OCI-LY3 (cell line): ENCODE measurements at regions not wholly inside any gene's neighbourhood (a gene's known extent, or its start where the extent isn't known, plus 50 kb on each side); places are given as distances from the start of the nearest gene placed in this dataset.
A peak's percentile ranks its signal among the peaks of the same experiment; 100 is the strongest.

Experiments
- H2AFZ ChIP-seq: fragments of 200-600, 300-600 bp; shearing (Covaris generic); 2 replicates; pipeline ENCODE4 v1.6.0; 2014; ENCODE audit warnings: antibody characterized with exemption, low read depth, low read length
- H3K27ac ChIP-seq: fragments of 200-600, 300-600 bp; sonication (generic); 2 replicates; pipeline ENCODE4 v1.5.1; 2014; ENCODE audit warnings: mild to moderate bottlenecking, low read length, moderate library complexity, mixed read lengths
- H3K27me3 ChIP-seq: fragments of 200-600, 300-600 bp; sonication (generic); 2 replicates; pipeline ENCODE4 v1.6.1; 2014; ENCODE audit warnings: low read depth, low read length, mixed read lengths
- H3K36me3 ChIP-seq: fragments of 200-600, 300-600 bp; sonication (generic); replicated peaks from 2 replicates; pipeline ENCODE3; 2014; ENCODE audit warnings: low read depth, low read length, mixed read lengths
- H3K4me1 ChIP-seq: fragments of 300-600, 200-600 bp; sonication (generic); 2 replicates; pipeline ENCODE4 v1.6.1; 2014; ENCODE audit warnings: low read length, mixed read lengths
- H3K4me2 ChIP-seq: fragments of 200-600, 300-600 bp; sonication (generic); 2 replicates; pipeline ENCODE4 v1.6.1; 2014; ENCODE audit warnings: low read length, mixed read lengths
- H3K4me3 ChIP-seq: fragments of 300-600, 200-600 bp; sonication (generic); 2 replicates; pipeline ENCODE4 v1.5.1; 2014; ENCODE audit warnings: antibody characterized with exemption, mild to moderate bottlenecking, low read length, moderate library complexity
- H3K79me2 ChIP-seq: fragments of 300-600, 200-600 bp; shearing (Covaris generic); 2 replicates; pipeline ENCODE4 v1.6.1; 2014; ENCODE audit warnings: mild to moderate bottlenecking, low read length, mixed read lengths
- H3K9ac ChIP-seq: fragments of 300-600, 200-600 bp; shearing (Covaris generic); 2 replicates; pipeline ENCODE4 v1.6.0; 2014; ENCODE audit warnings: mild to moderate bottlenecking, low read length, moderate library complexity
- H3K9me3 ChIP-seq: fragments of 200-600, 300-600 bp; shearing (Covaris generic); 2 replicates; pipeline ENCODE4 v1.6.1; 2014; ENCODE audit warnings: low read length, mixed read lengths; ENCODE audit not compliant: insufficient read depth
- H4K20me1 ChIP-seq: fragments of 200-600, 300-600 bp; sonication (generic); 2 replicates; pipeline ENCODE4 v1.6.1; 2016; ENCODE audit warnings: low read length, mixed read lengths; ENCODE audit not compliant: insufficient read depth
- EZH2phosphoT487 ChIP-seq: fragments of 200-600 bp; shearing (Covaris generic); IDR thresholded peaks from 2 replicates; pipeline ENCODE4 v1.6.1; 2018; ENCODE audit warnings: antibody characterized with exemption, mixed run types, low read depth
- TF ChIP-seq, protein P1 (sequence below): fragments of 200-600, 300-600 bp; sonication (generic); IDR thresholded peaks from 2 replicates; pipeline ENCODE4 v1.5.1; 2014; ENCODE audit warnings: antibody characterized with exemption, low read length, low read depth

DNA sequence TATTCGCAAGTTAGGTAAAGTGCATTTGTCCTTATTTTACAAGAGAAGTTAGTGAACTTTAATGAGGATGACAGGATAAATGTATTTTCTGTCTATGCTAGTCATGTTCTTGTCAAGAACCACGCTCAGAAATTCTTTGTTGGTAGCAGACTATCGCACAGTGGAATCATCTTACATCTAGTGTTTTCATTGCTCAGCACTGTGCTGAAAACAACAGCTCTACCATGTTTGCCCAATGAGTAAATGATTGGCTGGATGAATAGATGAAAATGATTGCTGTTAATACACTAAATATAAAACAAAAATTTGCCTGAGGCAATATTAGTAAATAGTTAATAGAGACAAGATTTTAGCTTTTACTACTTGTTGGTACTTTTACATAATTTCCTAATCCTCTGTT lies 265.3 kb upstream of the GOLIM4 start:
- Histone ChIP-seq H4K20me1 (no peaks in the 10 kb centered on the region), H3K27ac (no peak overlapping the region), H3K27me3 (no peaks in the 10 kb centered on the region), H3K9me3 (no peaks in the 10 kb centered on the region), H3K4me2 (no peak overlapping the region), H3K36me3 (peaks cover 7% of the 10 kb centered on the region), H3K9ac (no peak overlapping the region), H2AFZ (no peak overlapping the region), H3K79me2 (no peaks in the 10 kb centered on the region), H3K4me1 (no peaks in the 10 kb centered on the region), H3K4me3 (no peak overlapping the region)
- no peak for TF ChIP-seq EZH2phosphoT487
- TF ChIP-seq, protein P1, sequence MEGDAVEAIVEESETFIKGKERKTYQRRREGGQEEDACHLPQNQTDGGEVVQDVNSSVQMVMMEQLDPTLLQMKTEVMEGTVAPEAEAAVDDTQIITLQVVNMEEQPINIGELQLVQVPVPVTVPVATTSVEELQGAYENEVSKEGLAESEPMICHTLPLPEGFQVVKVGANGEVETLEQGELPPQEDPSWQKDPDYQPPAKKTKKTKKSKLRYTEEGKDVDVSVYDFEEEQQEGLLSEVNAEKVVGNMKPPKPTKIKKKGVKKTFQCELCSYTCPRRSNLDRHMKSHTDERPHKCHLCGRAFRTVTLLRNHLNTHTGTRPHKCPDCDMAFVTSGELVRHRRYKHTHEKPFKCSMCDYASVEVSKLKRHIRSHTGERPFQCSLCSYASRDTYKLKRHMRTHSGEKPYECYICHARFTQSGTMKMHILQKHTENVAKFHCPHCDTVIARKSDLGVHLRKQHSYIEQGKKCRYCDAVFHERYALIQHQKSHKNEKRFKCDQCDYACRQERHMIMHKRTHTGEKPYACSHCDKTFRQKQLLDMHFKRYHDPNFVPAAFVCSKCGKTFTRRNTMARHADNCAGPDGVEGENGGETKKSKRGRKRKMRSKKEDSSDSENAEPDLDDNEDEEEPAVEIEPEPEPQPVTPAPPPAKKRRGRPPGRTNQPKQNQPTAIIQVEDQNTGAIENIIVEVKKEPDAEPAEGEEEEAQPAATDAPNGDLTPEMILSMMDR, result no peak

DNA sequence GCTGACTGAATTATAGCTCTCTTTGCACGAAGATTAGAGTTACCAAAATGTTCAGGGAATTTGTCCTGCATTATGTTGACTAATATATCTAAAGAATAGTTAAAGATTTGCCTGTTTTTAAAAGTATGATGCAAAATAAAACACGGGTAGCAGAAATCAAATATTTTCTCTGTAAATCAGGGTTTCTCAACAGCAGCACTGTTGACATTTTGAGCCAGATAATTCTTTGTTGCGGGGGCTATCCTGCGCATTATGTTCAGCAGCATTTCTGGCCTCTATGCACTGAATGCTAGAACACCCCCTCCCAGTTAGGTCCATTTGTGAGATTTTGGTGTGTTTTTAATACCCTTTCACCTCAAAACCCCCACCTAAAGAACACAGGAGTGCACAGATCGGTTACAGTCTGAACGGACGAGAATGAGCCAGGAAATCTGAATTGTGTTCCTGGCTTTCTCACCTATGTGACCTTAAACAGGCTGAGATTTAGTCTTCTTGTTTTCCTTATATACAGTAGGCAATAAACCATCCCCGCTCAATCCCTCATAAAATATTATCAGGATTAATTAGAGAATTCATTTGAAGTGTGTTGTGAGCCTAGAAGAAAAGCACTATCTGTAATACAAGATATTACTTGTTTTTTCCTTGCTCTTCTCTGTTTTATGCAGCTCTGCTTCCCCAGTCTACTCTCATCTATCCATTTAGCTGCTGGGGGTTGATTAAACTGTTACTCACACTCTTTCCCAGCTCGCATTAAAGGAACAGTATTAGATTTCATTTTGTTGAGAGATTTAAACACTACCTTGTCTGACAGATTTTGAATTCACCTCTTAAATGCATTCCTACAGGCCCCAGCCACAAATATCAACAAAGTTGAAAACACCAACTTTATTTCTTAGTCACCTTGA lies 247.5 kb upstream of the GOLIM4 start:
- peaks cover 18% of the 10 kb centered on the region for H3K4me1 ChIP-seq
- no peak overlapping the region for H2AFZ ChIP-seq
- no peaks in the 10 kb centered on the region for H3K36me3 ChIP-seq
- H4K20me1 ChIP-seq, result no peaks in the 10 kb centered on the region
- TF ChIP-seq, protein P1, result no peak
- no peak for TF ChIP-seq EZH2phosphoT487
- H3K4me2 ChIP-seq, result peak overlapping the region; percentile 10; the same call in 1 of the 2 replicates
- H3K4me3 ChIP-seq, result no peak overlapping the region
- no peaks in the 10 kb centered on the region for H3K79me2 ChIP-seq
- no peaks in the 10 kb centered on the region for H3K9me3 ChIP-seq
- no peak overlapping the region for H3K9ac ChIP-seq
- H3K27ac ChIP-seq, result no peak overlapping the region
- H3K27me3 ChIP-seq, result no peaks in the 10 kb centered on the region

DNA sequence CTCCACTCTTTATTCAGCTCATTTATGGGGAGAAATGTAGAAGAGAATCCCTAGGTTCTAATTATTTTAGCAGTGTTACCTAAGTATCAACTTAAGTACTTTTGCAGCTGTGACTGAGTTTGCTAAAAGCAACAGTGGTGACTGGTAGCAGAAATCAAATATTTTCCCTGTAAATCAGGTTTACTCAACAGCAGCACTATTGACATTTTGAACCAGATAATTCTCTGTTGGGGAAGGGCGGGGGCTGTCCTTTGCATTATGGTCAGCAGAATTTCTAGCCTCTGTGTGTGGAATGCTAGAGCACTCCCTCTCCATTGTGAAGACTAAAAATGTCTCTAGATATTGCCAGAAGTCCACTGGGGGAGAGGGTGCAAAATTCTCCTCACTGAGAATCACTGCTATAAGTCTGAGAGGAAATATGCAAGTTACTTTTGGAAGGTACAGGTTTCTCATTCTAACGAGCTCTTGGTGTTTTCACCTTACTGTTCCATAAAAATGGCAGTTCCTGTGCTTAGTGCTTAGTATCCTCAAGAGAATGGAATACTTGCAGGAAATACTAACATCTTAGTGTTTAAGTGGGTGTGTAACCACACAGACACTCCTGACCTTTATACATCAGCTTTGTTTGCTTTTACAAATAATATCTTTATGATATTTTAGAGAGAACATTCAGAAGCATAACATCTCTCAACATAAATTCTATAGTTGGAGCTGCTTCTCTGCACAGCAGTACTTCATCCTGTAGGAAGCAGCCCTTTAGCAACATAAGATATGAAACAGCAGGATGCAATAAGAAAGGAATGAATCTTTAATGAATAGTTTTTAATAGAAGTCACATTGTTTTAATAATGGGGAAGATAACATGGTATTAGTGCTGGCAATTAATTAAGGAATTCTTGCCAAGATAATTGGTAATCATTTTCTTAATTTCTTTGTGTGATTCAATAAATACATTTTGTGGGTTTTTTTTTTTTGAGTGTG lies 246.5 kb upstream of the GOLIM4 start:
- Histone ChIP-seq H4K20me1 (no peaks in the 10 kb centered on the region), H3K9ac (no peak overlapping the region), H3K79me2 (no peaks in the 10 kb centered on the region), H3K36me3 (no peaks in the 10 kb centered on the region), H3K4me2 (no peak overlapping the region), H3K4me1 (peaks cover 17% of the 10 kb centered on the region), H3K9me3 (no peaks in the 10 kb centered on the region), H3K4me3 (no peak overlapping the region), H3K27ac (no peak overlapping the region), H2AFZ (no peak overlapping the region), H3K27me3 (no peaks in the 10 kb centered on the region)
- TF ChIP-seq, protein P1, result no peak
- no peak for TF ChIP-seq EZH2phosphoT487
